T1000 (cell line): ENCODE measurements at regions not wholly inside any gene's neighbourhood (a gene's known extent, or its start where the extent isn't known, plus 50 kb on each side); places are given as distances from the start of the nearest gene placed in this dataset.
"Not testable (repeated sequence)": the region's sequence is repeated elsewhere in the genome, so short reads cannot be mapped to it uniquely, and the experiment has no call there.

ENCODE experiments used
- DNase-seq: peaks from one replicate; lab custom pipeline; 2025; ENCODE audit warnings: mixed read lengths; lab: John Stamatoyannopoulos, UW

- DNase-seq = no peak
Observed at GRCh38 chr20:52438326-52438963, 246.9 kb upstream of the ZFP64 start.

GRCh38 chr20:52434453-52434852 is 242.9 kb upstream of the ZFP64 start:
- DNase-seq = no peak

- no peak for DNase-seq
Observed at GRCh38 chr20:52434041-52434425, 242.5 kb upstream of the ZFP64 start.

GRCh38 chr20:52433326-52434040 is 241.9 kb upstream of the ZFP64 start:
- no peak for DNase-seq

GRCh38 chr20:52432740-52433139 is 241.2 kb upstream of the ZFP64 start:
- no peak for DNase-seq

- DNase-seq = no peak
Observed at GRCh38 chr20:52429029-52429428, 237.4 kb upstream of the ZFP64 start.

GRCh38 chr20:52427960-52428359 is 236.4 kb upstream of the ZFP64 start:
- DNase-seq = no peak

GRCh38 chr20:52426856-52427255 is 235.3 kb upstream of the ZFP64 start:
- no peak for DNase-seq

GRCh38 chr20:52425701-52426100 is 234.1 kb upstream of the ZFP64 start:
- no peak for DNase-seq

- DNase-seq = no peak
Observed at GRCh38 chr20:52425253-52425652, 233.7 kb upstream of the ZFP64 start.

GRCh38 chr20:52424357-52424942 is 232.9 kb upstream of the ZFP64 start:
- DNase-seq = peak; percentile 36

- DNase-seq = not testable (repeated sequence)
Observed at GRCh38 chr20:52423536-52424140, 232.1 kb upstream of the ZFP64 start.

- DNase-seq = no peak
Observed at GRCh38 chr20:52422574-52423336, 231.2 kb upstream of the ZFP64 start.

- no peak for DNase-seq
Observed at GRCh38 chr20:52420805-52421204, 229.2 kb upstream of the ZFP64 start.

- no peak for DNase-seq
Observed at GRCh38 chr20:52419205-52419604, 227.6 kb upstream of the ZFP64 start.

GRCh38 chr20:52416953-52417352 is 225.4 kb upstream of the ZFP64 start:
- DNase-seq = no peak

- DNase-seq = no peak
Observed at GRCh38 chr20:52411611-52412010, 220.0 kb upstream of the ZFP64 start.

GRCh38 chr20:52410731-52411234 is 219.2 kb upstream of the ZFP64 start:
- DNase-seq = no peak

- no peak for DNase-seq
Observed at GRCh38 chr20:52410182-52410647, 218.6 kb upstream of the ZFP64 start.

- DNase-seq = no peak
Observed at GRCh38 chr20:52405986-52406385, 214.4 kb upstream of the ZFP64 start.

GRCh38 chr20:52405417-52405816 is 213.8 kb upstream of the ZFP64 start:
- no peak for DNase-seq

- DNase-seq = no peak
Observed at GRCh38 chr20:52404671-52405070, 213.1 kb upstream of the ZFP64 start.
